ENCODE measurements at regions not wholly inside any gene's neighbourhood (a gene's known extent, or its start where the extent isn't known, plus 50 kb on each side); places are given as distances from the start of the nearest gene placed in this dataset.

GRCh38 chr6:168159506-168159905 is 80.5 kb upstream of the FRMD1 start:
- TF ChIP-seq CTCF (IDR thresholded peaks at IDR 0.05) (no peak), POLR2A (IDR thresholded peaks at IDR 0.05) (no peak)

Measured in testis (tissue), 2 donors.